Keratinocyte (primary cell): ENCODE measurements at regions not wholly inside any gene's neighbourhood (a gene's known extent, or its start where the extent isn't known, plus 50 kb on each side); places are given as distances from the start of the nearest gene placed in this dataset.

Experiments used
- DNase-seq: peaks from one replicate; pipeline ENCODE4 v3.0.0-alpha.2; 2011; ENCODE audit warnings: low read depth, missing footprints, low spot score
- FAIRE-seq: peaks from 2 replicates; lab custom pipeline; 2011; peaks lifted over from hg19 to GRCh38; lab: Jason Lieb, UNC
- H2AFZ ChIP-seq: 2 replicates; pipeline ENCODE4 v1.6.0; 2012; ENCODE audit warnings: low read length, control low read depth, inconsistent platforms; ENCODE audit not compliant: control insufficient read depth
- H3K27ac ChIP-seq: 2 replicates; pipeline ENCODE4 v1.5.1; 2011; ENCODE audit warnings: low read length; ENCODE audit not compliant: control insufficient read depth, insufficient read depth
- H3K27me3 ChIP-seq: 3 replicates; pipeline ENCODE4 v1.6.0; 2011; ENCODE audit warnings: low read length; ENCODE audit not compliant: control insufficient read depth, insufficient read depth; ENCODE audit errors: extremely low read depth
- H3K36me3 ChIP-seq, 2 experiments: 2 replicates in 1 of 2; 3 replicates in 1 of 2; pipeline ENCODE4 v1.5.1; 2011; ENCODE audit warnings: low read length in 2 of 2, mild to moderate bottlenecking in 1 of 2; ENCODE audit not compliant: control insufficient read depth in 2 of 2, insufficient read depth in 2 of 2; ENCODE audit errors: extremely low read depth in 1 of 2
- H3K4me1 ChIP-seq: 3 replicates; pipeline ENCODE4 v1.5.1; 2011; ENCODE audit warnings: low read length; ENCODE audit not compliant: control insufficient read depth, insufficient read depth; ENCODE audit errors: extremely low read depth
- H3K4me2 ChIP-seq: 3 replicates; pipeline ENCODE4 v1.6.0; 2011; ENCODE audit warnings: low read depth, low read length; ENCODE audit not compliant: control insufficient read depth, insufficient read depth; ENCODE audit errors: extremely low read depth
- H3K4me3 ChIP-seq, 3 experiments: fragments of 200-600 bp in 1 of 3; sonication (generic) in 1 of 3; 2 replicates in 2 of 3; 3 replicates in 1 of 3; pipeline ENCODE4 v1.5.1; 2011 to 2016; ENCODE audit warnings: low read length in 3 of 3, mild to moderate bottlenecking in 3 of 3, control low read depth in 2 of 3, inconsistent platforms in 1 of 3, low read depth in 1 of 3, mixed read lengths in 1 of 3, mixed run types in 1 of 3, moderate library complexity in 1 of 3; ENCODE audit not compliant: control insufficient read depth in 2 of 3, insufficient read depth in 2 of 3; ENCODE audit errors: extremely low read depth in 1 of 3
- H3K79me2 ChIP-seq: 2 replicates; pipeline ENCODE4 v1.6.0; 2012; ENCODE audit warnings: low read length; ENCODE audit not compliant: control insufficient read depth, insufficient read depth
- H3K9ac ChIP-seq: 3 replicates; pipeline ENCODE4 v1.6.0; 2011; ENCODE audit warnings: low read length; ENCODE audit not compliant: control insufficient read depth, insufficient read depth; ENCODE audit errors: extremely low read depth
- H3K9me1 ChIP-seq: 3 replicates; pipeline ENCODE4 v1.6.0; 2011; ENCODE audit warnings: low read length; ENCODE audit not compliant: control insufficient read depth, insufficient read depth; ENCODE audit errors: extremely low read depth
- H3K9me3 ChIP-seq: 2 replicates; pipeline ENCODE4 v1.5.1; 2012; ENCODE audit warnings: low read depth, low read length; ENCODE audit not compliant: control insufficient read depth
- H4K20me1 ChIP-seq: 3 replicates; pipeline ENCODE4 v1.6.0; 2011; ENCODE audit warnings: low read length; ENCODE audit not compliant: control insufficient read depth, insufficient read depth; ENCODE audit errors: extremely low read depth
- CTCF ChIP-seq, 3 experiments: IDR thresholded peaks in 1 of 3; conservative IDR thresholded peaks in 1 of 3; optimal IDR thresholded peaks in 1 of 3; 2 replicates in 2 of 3; 3 replicates in 1 of 3; pipeline versions ENCODE3 to v1.5.1; 2011; ENCODE audit warnings: low read length in 3 of 3, mild to moderate bottlenecking in 3 of 3, moderate library complexity in 2 of 3, control low read depth in 1 of 3, inconsistent platforms in 1 of 3; ENCODE audit not compliant: insufficient read depth in 2 of 3; ENCODE audit errors: extremely low read depth in 1 of 3
- EZH2 ChIP-seq: IDR thresholded peaks from one replicate; pipeline ENCODE4 v1.6.1; 2012; ENCODE audit warnings: inconsistent platforms, mild to moderate bottlenecking, low read length, moderate library complexity
- dilution Hi-C: fragments of 300-500 bp; cut with MboI; formaldehyde crosslinking; loops from one replicate; pipeline ENCODE4 v1.7.0; 2020; ENCODE audit warnings: low sequenced_read_pairs; ENCODE audit not compliant: extremely low pct_ligation_motif_present

- H3K79me2 ChIP-seq, result no peaks in the 10 kb centered on the region
- dilution Hi-C loops, result no loop called here
- FAIRE-seq, result peak; percentile 73
Measured at GRCh38 chr7:69002416-69002815, 595.9 kb upstream of the AUTS2 start.

GRCh38 chr7:69012149-69012548 is 586.1 kb upstream of the AUTS2 start:
- Histone ChIP-seq H3K9me1 (no peaks in the 10 kb centered on the region), H3K36me3 (no peaks in the 10 kb centered on the region), H3K27me3 (no peaks in the 10 kb centered on the region), H3K9me3 (no peaks in the 10 kb centered on the region), H3K9ac (no peak overlapping the region), H2AFZ (no peak overlapping the region), H4K20me1 (no peaks in the 10 kb centered on the region), H3K27ac (no peak overlapping the region), H3K4me3 (no peak overlapping the region), H3K4me1 (no peaks in the 10 kb centered on the region), H3K4me2 (no peak overlapping the region), H3K79me2 (no peaks in the 10 kb centered on the region)
- dilution Hi-C loops, result no loop called here
- FAIRE-seq, result no peak
- TF ChIP-seq EZH2, result no peak
- DNase-seq, result no peak

More at GRCh38 chr7:69002416-69002815, 595.9 kb upstream of the AUTS2 start:
- no peak for DNase-seq
- no peaks in the 10 kb centered on the region for H3K27me3 ChIP-seq
- H3K9ac ChIP-seq, result no peak overlapping the region
- no peak overlapping the region for H3K4me2 ChIP-seq
- H3K27ac ChIP-seq, result peak overlapping the region; percentile 26
- H4K20me1 ChIP-seq, result no peaks in the 10 kb centered on the region
- H3K4me1 ChIP-seq, result peaks cover 5% of the 10 kb centered on the region
- H2AFZ ChIP-seq, result no peak overlapping the region
- no peaks in the 10 kb centered on the region for H3K36me3 ChIP-seq
- TF ChIP-seq CTCF (optimal IDR thresholded peaks at IDR 0.05 in 1 of 3, IDR thresholded peaks at IDR 0.05 in 1 of 3, conservative IDR thresholded peaks at IDR 0.05 in 1 of 3; ENCODE audit: extremely low read depth in 1 of 3, insufficient read depth in 2 of 3, low read length in 3 of 3) (no peak), EZH2 (no peak)
- H3K9me3 ChIP-seq, result peaks cover 9% of the 10 kb centered on the region
- no peak overlapping the region for H3K4me3 ChIP-seq
- H3K9me1 ChIP-seq, result no peaks in the 10 kb centered on the region

- DNase-seq, result no peak
- dilution Hi-C loops, result no loop called here
- no peaks in the 10 kb centered on the region for H3K4me1 ChIP-seq
- H2AFZ ChIP-seq, result no peak overlapping the region
- H3K9me3 ChIP-seq, result no peaks in the 10 kb centered on the region
- H3K36me3 ChIP-seq, result no peaks in the 10 kb centered on the region
- no peak for FAIRE-seq
- H3K4me2 ChIP-seq, result no peak overlapping the region
- no peak overlapping the region for H3K4me3 ChIP-seq
- no peak overlapping the region for H3K27ac ChIP-seq
- H3K79me2 ChIP-seq, result no peaks in the 10 kb centered on the region
- H3K27me3 ChIP-seq, result no peaks in the 10 kb centered on the region
- TF ChIP-seq CTCF (optimal IDR thresholded peaks at IDR 0.05 in 1 of 3, IDR thresholded peaks at IDR 0.05 in 1 of 3, conservative IDR thresholded peaks at IDR 0.05 in 1 of 3; ENCODE audit: extremely low read depth in 1 of 3, insufficient read depth in 2 of 3, low read length in 3 of 3) (no peak), EZH2 (no peak)
- H3K9me1 ChIP-seq, result no peaks in the 10 kb centered on the region
- H4K20me1 ChIP-seq, result no peaks in the 10 kb centered on the region
- no peak overlapping the region for H3K9ac ChIP-seq
Measured at GRCh38 chr7:69017208-69017607, 581.1 kb upstream of the AUTS2 start.
